OCI-M2 (cell line): ENCODE measurements at regions not wholly inside any gene's neighbourhood (a gene's known extent, or its start where the extent isn't known, plus 50 kb on each side); places are given as distances from the start of the nearest gene placed in this dataset.
A peak's percentile ranks its signal among the peaks of the same experiment; 100 is the strongest.
"Not testable (repeated sequence)": the region's sequence is repeated elsewhere in the genome, so short reads cannot be mapped to it uniquely, and the experiment has no call there.

ENCODE experiments used
- DNase-seq: peaks from one replicate; lab custom pipeline; 2025; ENCODE audit not compliant: unreplicated experiment; lab: John Stamatoyannopoulos, UW

DNA sequence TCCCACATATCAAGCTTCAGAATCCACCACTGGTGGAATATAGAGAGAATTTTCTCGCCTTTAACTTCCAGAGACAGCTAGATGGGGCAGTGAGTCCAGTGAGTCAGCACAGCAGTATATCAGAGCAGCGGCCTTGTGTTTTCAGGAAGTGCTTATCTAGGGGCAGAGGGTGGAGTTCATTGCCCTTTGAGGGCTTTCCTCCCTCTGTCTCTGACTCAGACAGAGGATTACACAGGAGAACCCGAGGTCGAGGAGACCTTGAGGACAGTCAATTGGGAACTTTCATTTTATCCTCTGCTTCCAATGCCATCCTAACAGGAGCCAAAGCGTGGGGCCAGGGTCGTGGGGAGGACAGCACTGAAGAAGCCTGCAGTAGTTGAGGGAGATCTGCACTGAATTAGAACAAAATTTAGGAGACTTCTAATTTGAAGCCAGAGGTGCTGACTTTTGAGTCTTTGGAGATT is 109.6 kb upstream of the UMPS start:
- peak; percentile 26 for DNase-seq

GRCh38 chr3:124621498-124621897 is 108.8 kb upstream of the UMPS start:
- DNase-seq: no peak

GRCh38 chr3:124625074-124625473 is 105.2 kb upstream of the UMPS start:
- no peak for DNase-seq

DNA sequence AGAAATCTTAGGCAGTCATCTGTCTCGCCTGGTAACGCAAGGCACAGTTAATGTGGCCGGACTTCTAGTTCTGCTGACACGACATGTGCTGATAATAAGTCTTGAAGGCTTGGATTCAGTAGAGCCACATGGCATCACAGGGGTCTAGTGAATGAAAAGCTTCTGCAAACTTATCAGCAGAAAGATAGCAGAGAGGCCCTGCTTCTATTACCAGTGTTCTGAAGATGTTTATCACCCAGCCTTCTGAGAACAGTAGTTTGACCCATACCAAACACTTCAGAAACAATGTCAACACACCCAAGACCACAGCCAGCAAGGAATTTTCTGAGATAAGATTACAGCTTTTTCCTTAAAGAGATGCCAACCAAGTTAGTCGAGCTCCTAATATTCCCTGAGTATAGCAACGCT is 102.7 kb upstream of the UMPS start:
- DNase-seq: no peak

DNA sequence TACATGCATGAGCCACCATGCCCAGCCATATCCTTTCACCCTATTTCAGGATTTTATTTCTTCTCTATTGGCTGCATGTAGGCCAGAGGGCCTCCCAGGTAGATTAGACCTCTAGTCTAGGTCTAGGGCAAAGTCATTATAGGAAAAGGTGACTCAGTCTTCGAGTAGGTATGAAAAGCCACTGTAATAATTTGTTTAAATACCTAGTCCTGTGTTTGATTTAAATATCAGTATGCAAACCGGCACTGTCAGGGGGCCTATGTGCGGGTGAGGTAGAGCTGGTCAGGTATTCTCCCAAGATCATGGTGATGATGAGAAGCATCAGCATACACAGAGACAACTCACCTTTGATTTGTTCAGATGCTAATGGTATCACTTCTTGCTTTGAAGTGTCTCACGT is 101.4 kb upstream of the UMPS start:
- no peak for DNase-seq

DNA sequence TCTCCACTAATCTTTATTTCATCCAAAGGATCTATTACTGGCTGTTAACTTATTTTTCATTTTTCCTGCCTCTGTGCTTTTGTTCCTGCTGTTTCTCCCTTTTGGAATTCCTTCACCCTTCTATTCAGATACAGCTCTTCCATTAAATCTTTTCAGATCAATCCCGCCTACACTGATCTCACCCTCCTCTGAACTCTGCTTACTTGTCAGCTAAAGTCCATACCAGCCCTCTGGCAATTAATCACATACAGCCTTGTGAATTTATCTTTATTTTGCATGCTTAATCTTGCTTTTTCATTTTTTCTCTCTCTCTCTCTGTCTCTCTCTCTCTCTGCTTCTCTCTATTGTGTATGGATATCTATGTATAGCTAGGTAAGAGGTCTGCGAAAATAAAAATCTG is 100.8 kb upstream of the UMPS start:
- DNase-seq: no peak

DNA sequence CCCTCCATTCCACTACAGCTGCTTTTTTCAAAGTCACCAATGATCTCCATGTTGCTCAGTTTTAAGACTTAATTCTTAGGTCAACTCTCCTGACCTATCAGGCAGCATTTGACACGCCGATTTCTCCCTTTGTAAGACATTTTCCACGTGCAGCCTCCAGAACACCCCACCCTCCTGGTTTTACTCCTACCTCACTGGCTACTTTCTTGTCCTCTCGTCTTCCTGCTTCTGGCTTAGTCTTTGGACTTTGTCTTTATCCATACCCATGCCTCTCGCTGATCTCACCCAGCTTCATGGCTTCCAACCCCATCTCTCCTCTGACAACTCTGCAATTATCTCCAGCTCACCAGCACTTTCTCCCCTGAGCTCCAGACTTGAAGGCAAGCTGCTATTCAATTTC is 99.3 kb upstream of the UMPS start:
- no peak for DNase-seq

DNA sequence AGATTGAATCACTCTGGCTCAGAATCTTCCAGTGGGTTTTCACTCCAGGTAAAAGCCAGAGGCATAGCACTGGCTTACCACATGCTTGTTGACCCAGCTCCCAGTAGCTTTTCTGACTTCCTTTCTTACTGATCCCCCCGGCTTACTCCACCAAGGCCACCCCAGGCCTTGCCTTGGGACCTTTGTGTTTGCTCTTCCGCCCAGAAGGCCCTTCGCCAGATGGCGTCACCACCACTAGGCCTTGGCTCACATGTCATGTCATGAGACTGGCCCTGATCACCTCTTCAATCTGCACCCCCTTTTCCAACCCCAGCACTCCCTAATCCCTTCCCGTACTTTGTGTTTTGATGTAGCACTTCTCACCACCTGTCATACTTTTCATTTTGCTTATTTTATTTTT is 98.5 kb upstream of the UMPS start:
- DNase-seq: no peak

- DNase-seq: no peak
Measured at GRCh38 chr3:124632566-124633140, 97.6 kb upstream of the UMPS start.

DNA sequence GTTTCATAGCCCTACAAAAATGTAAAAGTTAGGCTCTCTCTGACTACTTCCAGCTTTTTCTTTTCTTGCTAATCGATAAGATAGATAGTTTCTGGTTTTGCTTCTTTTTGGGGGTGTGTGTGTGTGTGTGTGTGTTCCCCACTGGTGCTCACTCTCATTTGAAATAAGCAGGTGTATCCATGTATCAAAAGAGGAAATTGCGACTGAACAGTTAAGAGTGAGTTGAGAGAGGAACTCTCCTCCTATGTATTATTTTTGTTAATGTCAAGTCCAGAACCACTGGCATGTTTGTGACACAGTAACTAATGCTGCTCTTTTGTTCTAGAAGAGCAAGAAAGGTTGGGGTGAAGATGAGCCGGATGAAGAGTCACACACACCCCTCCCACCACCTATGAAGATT is 96.7 kb upstream of the UMPS start:
- no peak for DNase-seq

- DNase-seq: no peak
Measured at GRCh38 chr3:124634210-124635168, 95.8 kb upstream of the UMPS start.

DNA sequence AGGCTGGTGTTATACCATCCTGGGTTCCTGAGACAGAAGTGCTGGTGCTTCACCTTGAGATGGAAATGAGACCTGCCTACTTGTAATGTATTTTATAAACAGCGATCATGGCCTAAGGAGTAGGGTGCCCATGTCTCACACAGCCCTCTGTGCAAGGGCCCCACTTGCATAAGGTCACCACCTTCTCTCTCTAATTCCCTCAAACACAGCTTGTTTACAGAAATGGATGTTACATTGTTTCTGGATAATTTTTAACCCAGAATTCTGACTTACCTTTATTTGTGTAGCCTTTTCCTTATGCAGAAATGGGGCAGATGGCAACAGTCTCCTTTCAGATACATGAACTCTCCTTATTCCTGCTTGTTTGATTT is 95.1 kb upstream of the UMPS start:
- DNase-seq: no peak

- no peak for DNase-seq
Measured at GRCh38 chr3:124636101-124636862, 94.0 kb upstream of the UMPS start.

DNA sequence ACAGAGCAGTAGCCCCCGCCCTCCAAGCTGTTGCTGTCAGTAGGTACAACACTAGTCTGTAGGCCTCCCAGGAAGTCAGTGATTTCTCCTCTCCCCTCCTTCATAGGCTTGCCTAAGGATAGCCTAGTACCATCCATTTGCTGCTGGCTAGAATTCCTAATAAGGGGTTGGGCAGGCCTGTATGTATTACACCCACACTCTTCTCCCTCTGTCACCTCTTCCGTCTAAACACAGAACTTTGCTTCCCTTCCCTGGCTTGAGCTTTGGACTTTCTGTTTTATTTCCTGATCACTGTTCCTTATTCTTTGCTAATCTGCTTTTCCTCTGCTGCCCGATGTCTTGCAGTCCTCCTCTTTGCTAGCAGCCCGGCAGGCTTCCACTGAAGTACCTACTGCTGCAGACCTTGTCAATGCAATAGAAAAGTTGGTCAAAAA is 93.4 kb upstream of the UMPS start:
- no peak for DNase-seq

DNA sequence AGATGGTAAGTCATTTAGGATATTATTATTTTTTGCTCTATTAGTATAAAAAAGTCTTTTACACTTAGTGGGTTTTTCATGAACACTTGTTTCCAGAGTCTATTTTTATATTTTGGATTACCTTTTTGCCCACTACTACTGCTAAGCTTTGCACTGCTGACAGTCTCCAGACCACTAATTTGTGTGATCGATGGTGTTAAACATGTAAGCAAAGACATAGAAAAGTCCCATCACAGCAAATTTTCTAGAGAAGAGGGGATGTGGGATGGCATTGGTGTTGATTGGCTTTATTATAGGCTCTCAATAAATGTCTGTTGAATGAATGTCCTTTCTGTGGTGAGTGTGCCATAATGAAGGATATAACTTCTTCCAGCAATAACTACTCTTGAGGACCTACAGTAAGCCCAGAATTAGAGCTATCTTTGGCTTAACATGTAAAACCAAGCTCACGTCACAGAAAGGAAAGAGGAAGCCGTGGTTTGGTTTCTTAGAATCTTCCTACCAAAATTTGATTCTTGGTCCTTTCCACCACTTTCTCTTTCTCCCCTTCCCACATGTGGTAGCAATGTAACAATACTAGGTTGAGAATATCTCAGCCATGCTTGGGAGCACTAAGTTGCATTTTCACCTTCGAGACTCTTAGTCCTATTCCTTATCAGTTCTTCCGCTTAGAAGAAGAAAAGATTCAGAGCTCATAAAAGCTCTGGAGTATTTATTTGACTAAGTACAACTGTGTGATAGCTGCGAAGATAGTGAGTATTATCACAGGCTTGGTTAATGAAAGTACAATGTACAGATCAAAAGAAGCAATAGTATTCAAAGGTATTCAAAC is 90.6 kb upstream of the UMPS start:
- DNase-seq: no peak

DNA sequence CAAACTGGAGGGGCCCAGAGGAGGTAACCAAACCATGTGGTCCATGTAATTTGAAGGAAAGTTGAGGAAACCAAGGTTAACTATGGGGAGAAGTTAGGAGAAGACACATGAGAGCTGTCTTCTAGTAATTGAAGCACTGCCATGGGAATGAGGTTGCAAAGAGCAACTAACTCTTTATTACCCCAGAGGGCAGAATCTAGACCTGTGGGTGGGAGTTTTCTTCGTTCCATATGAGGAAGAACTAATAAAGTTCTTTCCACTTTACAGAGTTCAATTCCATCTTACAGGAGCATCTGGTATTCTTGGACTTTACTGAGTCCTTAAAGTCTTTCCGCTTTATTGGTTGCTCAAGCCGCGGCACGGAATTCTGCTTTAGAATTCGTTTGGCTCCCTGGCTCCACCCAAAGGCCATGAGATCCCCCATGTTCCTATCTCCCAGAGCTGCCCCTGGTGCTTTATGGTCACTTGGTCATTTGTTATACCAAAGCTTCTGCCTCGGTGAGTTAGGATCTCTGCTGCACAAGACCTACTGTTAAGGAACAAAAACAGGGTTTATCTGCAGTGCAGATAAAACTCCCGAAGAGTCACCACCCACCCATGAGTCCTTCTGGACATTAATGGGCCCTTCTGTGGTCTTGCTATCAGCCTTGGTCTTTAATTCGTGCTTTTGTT is 89.5 kb upstream of the UMPS start:
- DNase-seq: no peak

GRCh38 chr3:124643453-124643852 is 86.8 kb upstream of the UMPS start:
- no peak for DNase-seq

DNA sequence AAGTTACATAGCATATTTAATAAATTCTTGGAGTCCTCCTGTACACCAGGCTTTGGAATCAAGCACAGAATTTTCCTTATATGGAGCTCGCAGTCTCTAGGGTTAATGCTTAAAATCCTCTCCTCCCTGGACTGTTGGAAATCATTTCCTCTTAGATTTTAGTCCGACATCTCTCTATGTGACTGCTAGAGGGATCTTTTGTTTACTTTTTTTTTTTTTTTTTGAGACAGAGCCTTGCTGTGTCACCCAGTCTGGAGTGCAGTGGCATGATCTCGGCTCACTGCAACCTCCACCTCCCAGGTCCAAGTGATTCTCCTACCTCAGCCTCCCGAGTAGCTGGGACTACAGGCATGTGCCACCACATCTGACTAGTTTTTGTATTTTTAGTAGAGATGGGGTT is 84.1 kb upstream of the UMPS start:
- DNase-seq: not testable (repeated sequence)

GRCh38 chr3:124648551-124648950 is 81.7 kb upstream of the UMPS start:
- no peak for DNase-seq

DNA sequence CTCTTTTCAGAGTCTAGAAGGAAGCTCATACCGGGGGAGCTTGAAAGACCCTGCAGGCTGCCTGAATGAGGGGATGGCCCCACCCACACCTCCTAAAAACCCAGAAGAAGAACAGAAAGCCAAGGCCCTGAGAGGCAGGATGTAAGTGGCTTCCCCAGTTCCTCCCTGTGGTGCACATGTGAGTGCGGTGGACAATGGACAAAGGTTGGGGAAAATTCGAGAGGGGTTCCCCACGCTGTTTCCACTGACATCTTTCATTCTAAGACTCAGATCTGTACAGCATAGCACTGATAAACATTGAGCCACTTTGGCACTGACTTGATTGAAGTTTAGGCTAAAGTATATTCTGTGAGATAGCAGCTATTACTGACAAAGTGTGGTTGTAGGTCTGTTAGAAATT is 79.5 kb upstream of the UMPS start:
- DNase-seq: no peak
